ENCODE measurements at regions not wholly inside any gene's neighbourhood (a gene's known extent, or its start where the extent isn't known, plus 50 kb on each side); places are given as distances from the start of the nearest gene placed in this dataset. TPM values are rescaled to one million over a fixed set of nuclear protein-coding genes. Genes with fewer than 3 reads are reported as not detected.
"Not testable (repeated sequence)": the region's sequence is repeated elsewhere in the genome, so short reads cannot be mapped to it uniquely, and the experiment has no call there.

- not testable (repeated sequence) for H2AK5ac ChIP-seq (ENCODE audit: low read length); DNase-seq; H3K79me1 ChIP-seq (ENCODE audit: low read length); H3K18ac ChIP-seq (ENCODE audit: low read length); H3K4me1 ChIP-seq (ENCODE audit: control insufficient read depth, low read depth, low read length); H2BK5ac ChIP-seq (ENCODE audit: low read length); H2BK15ac ChIP-seq (replicated peaks; ENCODE audit: low read depth); H3K36me3 ChIP-seq (ENCODE audit: control insufficient read depth, insufficient read depth, low read length); H4K8ac ChIP-seq (ENCODE audit: low read depth, low read length); H3K4me3 ChIP-seq (ENCODE audit: low read length); H3K4me2 ChIP-seq (ENCODE audit: low read length); H3K27ac ChIP-seq (ENCODE audit: low read depth, low read length); H3K27me3 ChIP-seq (ENCODE audit: insufficient read depth, low read length, poor library complexity); H3K9ac ChIP-seq (ENCODE audit: low read length); H3K79me2 ChIP-seq (ENCODE audit: control insufficient read depth, insufficient read depth, low read length); H4K5ac ChIP-seq (ENCODE audit: low read length); H3K56ac ChIP-seq (ENCODE audit: low read length); H3K23ac ChIP-seq (ENCODE audit: low read length); H3K4ac ChIP-seq (ENCODE audit: low read depth, low read length); H2BK120ac ChIP-seq (ENCODE audit: low read depth, low read length)
- WGBS (ENCODE audit: extremely low coverage, insufficient coverage, low lambda C conversion rate), result no CpG with 5 or more reads among the region's 8 CpGs
Observed at GRCh38 chr6:5824382-5824983, 182.2 kb downstream of the NRN1 start.

Small RNA genes lying in the stretch of these regions (small RNA-seq; reads per million reads assigned to genes)
- not detected for gene RN7SL221P (ENCODE audit: insufficient read depth)

Data from mesendoderm (in vitro differentiated cells).